ENCODE measurements at regions not wholly inside any gene's neighbourhood (a gene's known extent, or its start where the extent isn't known, plus 50 kb on each side); places are given as distances from the start of the nearest gene placed in this dataset.

DNA sequence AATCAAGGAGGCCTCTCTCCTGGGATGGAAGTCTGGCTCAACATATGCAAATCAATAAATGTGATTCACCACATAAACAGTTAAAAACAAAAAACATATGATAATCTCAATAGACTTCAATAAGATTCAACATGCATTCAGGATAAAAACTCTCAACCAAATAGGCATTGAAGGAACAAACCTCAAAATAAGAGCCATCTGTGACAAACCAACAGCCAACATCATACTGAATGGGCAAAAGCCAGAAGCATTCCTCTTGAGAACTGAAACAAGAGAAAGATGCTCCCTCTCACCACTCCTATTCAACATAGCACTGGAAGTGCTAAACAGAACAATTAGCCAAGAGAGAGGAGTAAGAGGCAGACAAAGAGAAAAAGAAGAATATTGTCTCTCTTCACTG is 54.0 kb upstream of the SEZ6L start:
- no peaks in the 10 kb centered on the region for H3K36me3 Mint-ChIP-seq
- TF ChIP-seq, protein P1, sequence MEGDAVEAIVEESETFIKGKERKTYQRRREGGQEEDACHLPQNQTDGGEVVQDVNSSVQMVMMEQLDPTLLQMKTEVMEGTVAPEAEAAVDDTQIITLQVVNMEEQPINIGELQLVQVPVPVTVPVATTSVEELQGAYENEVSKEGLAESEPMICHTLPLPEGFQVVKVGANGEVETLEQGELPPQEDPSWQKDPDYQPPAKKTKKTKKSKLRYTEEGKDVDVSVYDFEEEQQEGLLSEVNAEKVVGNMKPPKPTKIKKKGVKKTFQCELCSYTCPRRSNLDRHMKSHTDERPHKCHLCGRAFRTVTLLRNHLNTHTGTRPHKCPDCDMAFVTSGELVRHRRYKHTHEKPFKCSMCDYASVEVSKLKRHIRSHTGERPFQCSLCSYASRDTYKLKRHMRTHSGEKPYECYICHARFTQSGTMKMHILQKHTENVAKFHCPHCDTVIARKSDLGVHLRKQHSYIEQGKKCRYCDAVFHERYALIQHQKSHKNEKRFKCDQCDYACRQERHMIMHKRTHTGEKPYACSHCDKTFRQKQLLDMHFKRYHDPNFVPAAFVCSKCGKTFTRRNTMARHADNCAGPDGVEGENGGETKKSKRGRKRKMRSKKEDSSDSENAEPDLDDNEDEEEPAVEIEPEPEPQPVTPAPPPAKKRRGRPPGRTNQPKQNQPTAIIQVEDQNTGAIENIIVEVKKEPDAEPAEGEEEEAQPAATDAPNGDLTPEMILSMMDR (IDR thresholded peaks at IDR 0.05; ENCODE audit: unreplicated experiment), result no peak
- peaks cover 72% of the 10 kb centered on the region for H3K27me3 Mint-ChIP-seq (ENCODE audit: low read depth)
- no peak overlapping the region for H3K27ac Mint-ChIP-seq
- H3K4me1 Mint-ChIP-seq, result no peaks in the 10 kb centered on the region
- H3K4me3 Mint-ChIP-seq, result no peak overlapping the region
- peaks cover 13% of the 10 kb centered on the region for H3K9me3 Mint-ChIP-seq
- DNase-seq (ENCODE audit: low spot score in 2 of 2, unreplicated experiment in 2 of 2), result no peak
